Skin epidermis (tissue), 12 donors: ENCODE measurements at regions not wholly inside any gene's neighbourhood (a gene's known extent, or its start where the extent isn't known, plus 50 kb on each side); places are given as distances from the start of the nearest gene placed in this dataset.
"Not testable (repeated sequence)": the region's sequence is repeated elsewhere in the genome, so short reads cannot be mapped to it uniquely, and the experiment has no call there.

ENCODE experiments used
- H3K27ac ChIP-seq, 21 experiments: fragments of 200-600 bp; sonication (generic) in 11 of 21; one replicate each; pipeline ENCODE4 v1.5.0; 2020; ENCODE audit warnings: mild to moderate bottlenecking in 3 of 21, inconsistent platforms in 2 of 21, moderate library complexity in 2 of 21
- H3K4me3 ChIP-seq, 7 experiments: fragments of 200-600 bp; sonication (generic) in 2 of 7; one replicate each; pipeline ENCODE4 v1.5.0; 2020; ENCODE audit warnings: inconsistent platforms in 2 of 7, mild to moderate bottlenecking in 2 of 7, moderate library complexity in 1 of 7

DNA sequence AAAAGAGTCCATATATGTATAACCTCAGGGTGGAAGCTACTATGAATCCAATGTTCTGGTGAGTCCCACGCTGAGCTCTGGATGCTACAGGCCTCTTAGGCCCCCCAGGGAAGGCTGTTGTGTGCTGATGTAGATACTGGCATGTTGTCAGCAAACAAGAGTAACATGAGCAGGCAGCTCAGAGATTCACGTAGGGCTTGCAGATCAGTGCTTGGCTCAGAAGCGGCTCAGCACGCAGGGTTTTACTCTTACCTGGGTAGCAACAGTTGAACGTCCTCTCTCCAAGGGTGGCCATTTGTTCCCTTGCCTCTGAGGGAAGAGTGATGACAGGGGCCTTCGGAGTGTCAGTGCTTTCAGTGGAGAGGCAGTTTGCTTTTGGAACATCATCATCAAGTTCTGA is 93.4 kb downstream of the ZFP64 start:
- Histone ChIP-seq H3K4me3 (no peak overlapping the region), H3K27ac (no peak overlapping the region)

DNA sequence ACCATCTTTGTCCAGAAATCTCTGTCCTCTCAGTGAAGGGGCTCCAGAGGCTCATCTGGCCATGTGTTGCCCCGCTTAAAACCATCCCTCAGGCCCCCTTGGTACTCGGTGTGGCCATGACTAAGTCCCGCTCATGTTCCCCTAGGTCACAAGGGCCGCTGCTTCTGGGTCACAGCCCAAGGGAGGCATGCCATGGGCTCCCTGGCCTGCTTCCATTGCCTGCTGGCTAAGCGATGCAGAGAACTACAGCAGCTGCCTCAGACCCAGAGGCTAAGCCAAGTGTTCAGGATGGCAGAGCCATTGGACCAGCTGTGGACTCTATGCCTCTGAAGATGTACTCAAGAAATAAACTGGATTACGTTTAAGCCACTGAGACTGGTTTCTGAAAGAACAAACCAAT is 95.5 kb downstream of the ZFP64 start:
- Histone ChIP-seq H3K27ac (no peak overlapping the region), H3K4me3 (no peak overlapping the region)

DNA sequence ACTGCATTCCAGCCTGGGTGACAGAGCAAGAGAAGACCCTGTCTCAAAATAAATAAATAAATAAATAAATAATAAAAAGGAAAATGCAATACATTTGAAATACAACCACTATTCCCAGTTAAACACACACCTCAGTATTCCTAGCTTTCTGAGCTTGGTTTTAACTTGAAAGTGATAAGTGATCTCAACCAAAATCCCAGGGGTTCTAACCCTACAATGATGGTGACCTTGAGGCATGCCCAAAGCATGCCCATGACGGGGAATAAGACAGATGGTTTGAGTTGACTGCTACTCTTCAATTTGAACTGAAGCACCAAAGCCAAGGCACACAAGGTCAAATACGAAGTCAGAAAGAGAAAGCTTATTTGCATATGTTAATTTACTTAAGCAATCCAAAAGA is 96.9 kb downstream of the ZFP64 start:
- no peak overlapping the region for H3K27ac ChIP-seq
- no peak overlapping the region for H3K4me3 ChIP-seq

DNA sequence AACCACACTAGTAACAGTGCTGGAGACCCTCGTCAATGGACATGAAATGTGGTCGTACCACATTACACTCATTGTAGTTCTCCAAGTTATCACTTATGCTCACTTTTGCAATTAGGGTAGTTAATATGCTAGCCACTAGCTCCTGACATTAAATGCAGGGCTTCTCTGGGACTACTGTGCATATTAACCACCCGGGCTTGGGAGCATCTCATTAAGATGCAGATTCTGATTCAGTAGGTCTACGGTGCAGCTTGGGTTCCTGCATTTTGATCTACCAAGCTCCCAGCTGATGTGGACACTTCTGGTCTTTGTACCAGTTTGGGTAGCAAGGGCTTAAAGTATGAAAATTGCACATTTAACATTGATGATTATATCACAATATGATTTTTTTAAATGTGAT is 98.0 kb downstream of the ZFP64 start:
- no peak overlapping the region for H3K27ac ChIP-seq

DNA sequence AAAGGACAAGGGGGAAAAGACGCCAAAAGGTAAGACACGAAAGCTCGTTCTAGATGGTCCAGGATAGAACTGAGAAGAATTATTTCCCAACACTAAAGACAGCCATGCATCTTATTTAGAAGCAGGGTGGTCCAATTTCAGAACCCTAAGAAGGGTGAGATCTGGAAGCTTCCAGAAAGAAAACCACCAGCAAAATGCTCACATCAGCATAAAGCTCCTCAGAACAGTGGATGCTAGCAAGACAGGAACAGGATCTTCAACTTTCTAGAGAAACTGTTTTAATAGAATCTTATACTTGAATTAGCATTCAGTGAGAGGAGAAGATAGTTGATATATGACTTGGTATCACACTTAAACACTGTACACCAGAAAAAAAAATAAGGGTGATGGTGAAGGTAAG is 101.5 kb downstream of the ZFP64 start:
- H3K4me3 ChIP-seq = no peak overlapping the region
- no peak overlapping the region for H3K27ac ChIP-seq

More for the DNA sequence above, 98.0 kb downstream of the ZFP64 start:
- no peak overlapping the region for H3K4me3 ChIP-seq

DNA sequence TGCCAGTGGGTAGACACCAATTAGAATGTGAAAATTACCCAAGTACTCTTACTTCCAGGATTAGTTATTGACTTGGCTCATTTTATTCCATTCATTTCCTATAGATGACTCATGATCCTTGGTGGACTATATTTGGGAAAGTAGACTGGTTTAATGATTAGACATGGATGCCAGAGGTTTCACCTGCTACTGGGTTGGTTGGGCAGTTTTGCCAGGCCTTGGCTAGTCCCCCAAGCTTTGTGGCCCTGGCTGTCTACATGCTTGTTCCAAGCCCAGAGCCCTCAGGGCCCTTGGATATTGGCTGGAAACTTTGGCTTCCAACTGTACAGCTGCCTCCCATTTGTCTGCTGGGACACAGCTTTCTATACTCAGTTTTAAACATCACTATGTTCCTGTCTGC is 104.1 kb downstream of the ZFP64 start:
- Histone ChIP-seq H3K4me3 (no peak overlapping the region), H3K27ac (no peak overlapping the region)

DNA sequence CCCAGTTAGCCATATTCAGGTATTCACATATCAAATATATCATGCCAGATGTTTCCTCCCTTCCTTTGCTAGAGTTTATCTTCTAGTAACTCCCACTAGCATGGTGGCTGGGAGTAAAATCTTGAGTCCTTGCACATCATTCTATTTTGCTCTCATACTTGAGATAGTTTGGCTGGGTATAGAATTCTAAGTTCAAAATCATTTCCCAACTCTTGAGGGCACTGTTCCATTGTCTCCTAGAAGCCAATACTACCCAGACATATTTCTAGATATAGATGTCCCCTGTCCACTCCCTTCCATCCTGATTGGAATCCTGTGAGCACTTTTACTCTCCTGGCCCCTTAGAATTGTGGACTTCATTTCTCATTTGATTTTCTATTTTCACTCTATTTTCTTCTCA is 104.7 kb downstream of the ZFP64 start:
- Histone ChIP-seq H3K27ac (no peak overlapping the region), H3K4me3 (no peak overlapping the region)

DNA sequence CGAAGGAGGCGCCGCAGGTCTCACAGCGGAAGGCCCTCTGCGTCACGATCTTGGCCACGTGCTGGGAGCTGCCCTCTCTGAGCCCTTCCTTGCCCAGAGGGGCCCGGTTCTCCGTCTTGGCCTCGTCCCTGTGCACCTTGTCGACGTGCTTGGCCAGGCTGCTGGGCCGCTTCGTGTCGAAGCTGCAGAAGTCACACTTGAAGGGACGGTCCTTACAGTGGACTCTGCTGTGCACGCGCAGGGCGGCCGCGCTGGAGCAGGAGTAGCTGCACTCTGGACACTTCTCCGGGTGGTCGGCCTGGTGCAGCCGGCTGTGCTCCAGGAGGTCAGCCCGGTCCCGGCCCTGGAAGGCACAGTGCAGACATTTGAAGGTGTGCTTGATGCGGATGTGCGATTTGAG is 106.9 kb downstream of the ZFP64 start:
- H3K27ac ChIP-seq = no peak overlapping the region
- no peak overlapping the region for H3K4me3 ChIP-seq

DNA sequence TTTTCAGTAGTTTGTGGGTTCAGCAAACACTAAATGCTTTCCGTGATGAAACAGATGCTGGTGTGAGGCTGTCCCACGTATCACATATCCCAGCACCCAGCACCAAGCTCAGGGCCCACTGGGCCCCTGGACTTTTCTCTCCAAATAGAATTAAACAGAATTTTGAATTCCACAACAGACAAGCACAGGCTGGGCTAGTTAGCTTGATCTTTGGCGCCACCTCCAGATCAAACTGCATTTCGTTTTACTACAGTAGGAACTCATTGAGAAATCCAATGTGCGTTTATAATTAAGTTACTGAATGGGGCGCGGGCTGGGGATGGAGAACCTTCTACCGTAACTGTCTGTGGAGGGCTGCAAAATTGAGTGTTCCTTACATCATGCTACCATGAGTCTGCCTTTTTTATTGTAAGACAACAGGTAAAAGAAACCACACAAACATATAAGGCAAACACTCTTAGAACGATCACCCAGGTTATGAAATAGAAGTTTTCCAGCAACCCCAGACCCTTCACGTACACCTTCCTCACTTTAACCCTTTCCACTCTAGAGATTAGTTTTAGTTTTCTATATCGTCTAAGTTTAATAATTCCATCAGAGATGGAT is 107.8 kb downstream of the ZFP64 start:
- H3K4me3 ChIP-seq = no peak overlapping the region

DNA sequence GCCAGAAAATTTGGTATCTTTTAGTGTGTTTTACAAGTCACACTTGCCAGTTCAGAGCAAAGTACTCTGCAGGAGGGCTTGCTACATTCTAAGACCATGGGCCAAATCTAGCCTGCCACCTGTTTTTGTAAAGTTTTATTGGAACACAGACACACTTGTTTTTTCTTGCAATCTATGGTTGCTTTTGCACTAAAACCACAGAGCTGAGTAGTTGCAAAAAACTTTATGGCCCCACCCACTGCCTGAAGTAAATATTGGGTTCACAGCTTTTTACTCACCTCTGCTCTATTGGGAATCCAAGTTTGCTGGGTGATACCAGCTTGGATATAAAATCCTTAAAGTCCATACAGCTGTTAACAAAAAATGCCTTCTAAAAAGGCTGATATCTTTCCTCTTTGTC is 109.0 kb downstream of the ZFP64 start:
- Histone ChIP-seq H3K27ac (no peak overlapping the region), H3K4me3 (no peak overlapping the region)

More for the DNA sequence above, 107.8 kb downstream of the ZFP64 start:
- H3K27ac ChIP-seq = no peak overlapping the region

DNA sequence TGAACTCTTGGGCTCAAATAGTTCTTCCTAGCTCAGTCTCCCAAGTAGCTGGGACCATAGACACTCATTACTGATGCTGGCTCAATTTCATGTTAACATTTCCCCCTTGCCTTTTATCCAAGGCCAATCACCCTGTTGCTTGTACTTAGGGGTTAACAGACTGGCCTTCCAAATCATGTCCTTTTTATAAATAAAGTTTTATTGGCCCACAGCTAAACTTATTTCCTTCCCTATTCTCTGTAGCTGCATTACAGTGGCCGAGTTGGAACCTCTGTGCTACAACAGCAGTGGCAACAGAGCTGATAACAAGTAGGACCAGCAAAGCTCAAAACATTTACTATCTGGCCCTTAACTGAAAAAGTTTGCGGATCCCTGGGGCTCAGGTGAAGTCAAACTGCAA is 109.8 kb downstream of the ZFP64 start:
- no peak overlapping the region for H3K27ac ChIP-seq
- no peak overlapping the region for H3K4me3 ChIP-seq

DNA sequence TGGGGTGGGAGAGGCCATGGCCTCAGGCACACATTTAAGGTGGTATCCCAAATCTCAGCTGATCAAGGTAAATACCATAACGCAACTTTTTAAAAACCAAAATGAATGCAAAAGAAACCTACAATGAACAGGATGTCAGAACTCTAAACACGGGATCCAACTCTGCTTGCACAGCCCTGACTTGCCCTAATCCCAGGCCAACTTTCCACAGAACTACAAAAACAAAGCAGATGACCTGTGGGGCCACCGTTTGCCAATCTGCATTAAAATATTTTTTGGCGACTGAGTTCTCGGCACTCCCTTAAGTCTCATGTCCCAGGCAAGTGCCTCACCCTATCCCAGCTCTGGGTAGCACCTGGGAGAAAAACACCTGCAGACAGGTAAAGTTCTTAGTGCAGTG is 110.5 kb downstream of the ZFP64 start:
- H3K27ac ChIP-seq = no peak overlapping the region
- H3K4me3 ChIP-seq = no peak overlapping the region

DNA sequence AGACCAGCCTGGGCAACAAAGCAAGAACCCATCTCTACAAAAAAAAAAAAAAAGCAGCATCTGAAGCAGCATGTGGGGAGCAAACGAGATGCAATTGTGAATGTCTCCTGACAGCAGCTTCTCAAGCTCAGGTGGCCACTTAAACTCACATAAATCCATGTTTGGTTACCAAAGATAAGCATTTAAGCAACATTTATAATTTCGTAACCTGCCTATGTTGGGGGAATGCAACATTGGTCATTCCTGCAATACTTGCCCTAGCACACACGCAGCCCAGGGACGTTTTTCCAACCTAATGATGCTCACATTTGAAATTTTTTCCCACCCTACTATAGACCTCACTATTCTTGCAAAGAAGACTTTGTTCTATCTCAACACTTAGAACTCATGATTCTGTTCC is 113.3 kb downstream of the ZFP64 start:
- Histone ChIP-seq H3K4me3 (no peak overlapping the region), H3K27ac (no peak overlapping the region)

DNA sequence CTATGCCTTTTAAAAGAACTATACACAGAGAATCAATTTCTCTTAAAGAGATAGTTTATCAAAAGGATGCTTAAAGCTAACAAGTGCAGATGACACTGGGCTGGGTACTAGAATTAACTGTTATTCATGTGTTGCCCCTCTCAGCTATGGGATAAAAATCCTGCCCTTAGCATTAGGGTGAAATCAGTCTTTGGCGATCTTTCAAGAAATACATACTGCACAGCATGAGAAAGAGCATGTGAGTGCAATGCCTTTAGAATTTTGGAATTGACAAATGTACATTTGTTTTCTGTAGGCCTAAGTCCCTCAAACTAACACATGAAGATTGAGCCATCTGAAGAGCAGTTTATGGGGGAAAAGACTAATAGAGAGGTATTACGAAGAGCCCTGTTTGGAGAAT is 115.4 kb downstream of the ZFP64 start:
- Histone ChIP-seq H3K4me3 (no peak overlapping the region), H3K27ac (no peak overlapping the region)

DNA sequence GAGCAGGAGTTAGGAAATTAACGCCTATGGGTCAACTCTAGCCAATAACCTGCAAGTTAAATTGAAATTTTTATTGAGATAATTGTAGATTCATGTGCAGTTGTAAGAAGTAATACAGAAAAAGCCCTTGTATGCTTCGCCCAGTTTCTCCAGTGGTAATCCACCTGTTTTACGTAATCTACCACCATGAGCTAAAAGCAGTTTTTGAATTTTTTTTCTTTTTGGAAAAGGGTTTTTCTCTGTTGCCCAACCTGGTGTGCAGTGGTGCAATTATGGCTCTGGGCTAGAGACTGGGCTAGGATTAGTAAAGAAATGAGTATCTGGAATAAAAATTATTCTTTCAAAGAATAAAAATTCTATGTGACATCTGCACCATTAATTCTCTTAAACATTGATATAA is 116.2 kb downstream of the ZFP64 start:
- Histone ChIP-seq H3K4me3 (no peak overlapping the region), H3K27ac (no peak overlapping the region)

DNA sequence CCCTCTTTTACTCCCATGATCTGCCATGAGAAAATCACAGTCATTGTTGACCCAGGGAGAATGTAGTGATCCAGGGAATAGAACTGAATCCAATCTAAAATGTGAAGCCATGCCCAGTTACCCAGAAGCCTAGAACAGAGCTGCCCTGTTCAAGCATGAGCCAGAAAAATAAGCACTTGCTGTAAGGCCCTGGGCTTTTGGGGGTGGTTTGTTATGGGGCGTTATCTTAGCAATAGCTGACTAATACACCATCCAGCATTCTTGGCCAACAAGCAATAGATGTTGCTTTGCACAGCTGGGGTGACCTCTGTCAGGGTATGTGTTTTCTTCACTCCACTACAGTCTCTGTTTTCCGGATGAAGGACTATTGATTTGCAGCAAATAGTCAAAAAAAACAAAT is 120.4 kb downstream of the ZFP64 start:
- Histone ChIP-seq H3K27ac (no peak overlapping the region), H3K4me3 (no peak overlapping the region)

DNA sequence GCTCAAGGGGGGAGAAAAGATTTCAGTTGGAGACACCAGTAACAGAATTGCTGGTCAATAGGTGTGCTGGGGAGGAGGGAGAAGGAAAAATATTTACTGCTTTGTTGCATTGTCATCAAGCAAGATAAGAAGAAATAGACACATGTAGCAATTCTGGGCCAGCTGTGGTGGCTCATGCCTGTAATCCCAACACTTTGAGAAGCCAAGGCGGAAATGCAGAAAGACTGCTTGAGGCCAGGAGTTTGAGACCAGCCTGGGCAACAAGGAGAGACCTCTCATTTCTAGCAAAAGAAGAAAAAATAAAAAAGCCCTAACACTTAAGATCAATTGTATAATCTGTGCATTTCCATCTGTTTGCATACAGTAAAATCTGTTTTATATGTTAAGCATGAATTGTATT is 126.6 kb downstream of the ZFP64 start:
- Histone ChIP-seq H3K4me3 (no peak overlapping the region), H3K27ac (no peak overlapping the region)

DNA sequence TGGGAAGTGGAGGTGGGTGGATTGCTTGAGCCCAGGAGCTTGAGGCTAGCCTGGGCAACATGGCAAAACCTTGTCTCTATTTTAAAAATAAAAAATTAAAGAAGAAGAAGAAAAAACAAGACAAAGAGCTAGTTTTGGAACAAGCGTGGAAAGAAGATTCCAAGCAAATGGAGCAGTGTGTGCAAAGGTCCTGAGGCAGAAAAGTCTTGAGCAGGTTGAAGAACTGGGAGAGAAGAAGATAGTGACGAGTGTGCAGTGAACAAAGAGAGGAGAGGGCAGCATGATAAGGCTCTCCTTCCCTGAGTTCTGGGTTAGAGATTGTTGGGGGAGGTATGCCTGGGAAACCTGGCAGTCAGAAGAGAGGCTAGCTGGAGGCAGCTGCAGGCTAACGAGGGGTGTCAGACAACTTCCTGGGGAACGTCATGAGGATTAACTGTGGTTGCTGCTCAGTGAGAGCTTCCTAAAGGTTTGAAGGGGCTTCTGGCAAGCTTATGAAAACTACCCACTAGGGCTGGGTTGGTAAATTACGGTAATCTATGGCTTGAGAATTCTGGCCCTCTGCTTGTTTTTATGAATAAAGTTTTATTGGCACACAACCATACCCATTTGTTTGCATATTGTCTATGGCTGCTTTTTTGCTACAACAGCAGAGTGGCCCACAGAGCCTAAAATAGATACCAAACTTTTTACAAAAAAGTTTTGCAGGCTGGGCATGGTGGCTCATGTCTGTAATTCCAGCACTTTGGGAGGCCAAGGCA is 128.9 kb downstream of the ZFP64 start:
- Histone ChIP-seq H3K4me3 (no peak overlapping the region), H3K27ac (no peak overlapping the region)

DNA sequence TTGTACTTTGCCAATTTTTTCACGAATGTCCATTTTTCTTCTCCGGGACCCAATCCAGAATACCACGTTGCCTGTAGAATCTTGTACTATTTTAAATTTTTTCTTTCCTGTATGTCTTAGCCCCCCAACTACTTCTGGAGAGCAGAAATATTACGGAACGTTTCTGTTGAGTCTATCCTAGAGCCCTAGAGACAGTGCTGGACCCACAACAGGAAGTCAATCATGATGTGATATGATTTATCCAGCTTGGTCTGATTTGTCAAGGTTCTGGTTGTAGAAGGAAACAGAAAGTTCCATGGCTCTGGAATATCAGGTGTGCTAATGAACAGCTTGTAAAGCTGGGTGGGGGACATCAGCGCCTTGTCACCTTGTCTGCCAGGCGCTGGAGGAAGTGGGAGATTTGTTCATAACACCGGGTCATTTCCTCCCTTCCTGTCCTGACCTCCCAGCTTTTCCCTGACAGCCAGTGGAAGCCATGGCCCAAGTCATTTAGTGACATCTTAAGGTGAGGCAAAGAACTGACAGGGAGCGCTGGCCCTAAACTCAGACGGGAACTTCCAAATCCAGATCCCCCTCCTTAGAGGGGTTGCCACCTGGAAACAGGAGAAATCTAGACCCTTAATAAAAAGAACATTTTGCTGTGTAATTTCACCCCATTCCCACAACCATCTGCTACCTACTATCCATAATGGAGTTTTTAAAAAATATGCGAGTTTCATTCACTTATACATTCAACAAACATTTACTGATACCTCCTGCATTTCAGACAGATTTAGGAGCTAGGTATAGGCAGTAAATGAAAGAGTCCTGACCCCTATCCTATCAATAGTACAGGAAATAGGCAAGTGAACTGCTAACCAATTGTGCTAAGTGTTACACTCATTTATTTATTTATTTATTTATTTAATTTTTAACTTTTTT is 130.5 kb downstream of the ZFP64 start:
- no peak overlapping the region for H3K4me3 ChIP-seq

DNA sequence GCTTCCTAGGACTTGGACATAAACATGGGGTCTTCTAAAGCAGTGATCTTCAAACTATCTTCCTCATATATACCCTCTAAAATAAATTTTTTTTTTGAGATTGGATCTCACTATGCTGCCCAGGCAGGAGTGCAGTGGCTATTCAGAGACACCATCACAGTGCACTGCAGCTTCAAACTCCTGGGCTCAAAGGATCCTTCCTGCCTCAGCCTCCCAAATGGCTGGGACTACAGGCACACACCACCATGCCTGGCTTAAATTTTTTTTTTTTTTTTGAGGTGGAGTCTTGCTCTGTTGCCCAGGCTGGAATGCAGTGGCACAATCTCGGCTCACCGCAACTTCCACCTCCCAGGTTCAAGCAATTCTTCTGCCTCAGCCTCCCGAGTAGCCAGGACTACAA is 134.4 kb downstream of the ZFP64 start:
- H3K27ac ChIP-seq = not testable (repeated sequence)

More for the DNA sequence above, 130.5 kb downstream of the ZFP64 start:
- no peak overlapping the region for H3K27ac ChIP-seq

More for the DNA sequence above, 134.4 kb downstream of the ZFP64 start:
- not testable (repeated sequence) for H3K4me3 ChIP-seq
